Neural cell (in vitro differentiated cells): ENCODE measurements at regions not wholly inside any gene's neighbourhood (a gene's known extent, or its start where the extent isn't known, plus 50 kb on each side); places are given as distances from the start of the nearest gene placed in this dataset.

ENCODE experiments used
- EP300 ChIP-seq: fragments of 450-650 bp; conservative IDR thresholded peaks from 2 replicates; pipeline ENCODE4 v1.6.1; 2014; ENCODE audit warnings: antibody characterized with exemption, mild to moderate bottlenecking, moderate library complexity; ENCODE audit not compliant: poor library complexity, severe bottlenecking
- EZH2 ChIP-seq: fragments of 200-600, 300-800 bp; shearing (Covaris generic), sonication (generic); IDR thresholded peaks from 2 replicates; pipeline ENCODE4 v1.6.1; 2014; ENCODE audit warnings: antibody characterized with exemption, low read length, borderline replicate concordance, mild to moderate bottlenecking; ENCODE audit not compliant: insufficient read depth, poor library complexity, severe bottlenecking
- POLR2AphosphoS5 ChIP-seq: IDR thresholded peaks from 2 replicates; pipeline ENCODE4 v1.6.1; 2012
- RAD21 ChIP-seq: fragments of 450-650 bp; conservative IDR thresholded peaks from 2 replicates; pipeline ENCODE4 v1.6.1; 2014; ENCODE audit warnings: antibody characterized with exemption, mild to moderate bottlenecking, moderate library complexity
- SMC3 ChIP-seq: fragments of 450-650 bp; conservative IDR thresholded peaks from 2 replicates; pipeline ENCODE4 v1.6.1; 2014; ENCODE audit warnings: antibody characterized with exemption, mild to moderate bottlenecking, moderate library complexity; ENCODE audit not compliant: poor library complexity
- TAF1 ChIP-seq: IDR thresholded peaks from 2 replicates; pipeline ENCODE4 v1.6.1; 2012; ENCODE audit warnings: low read depth
- TF ChIP-seq, protein P1 (sequence below): fragments of 450-650 bp; IDR thresholded peaks from 2 replicates; pipeline ENCODE4 v1.5.1; 2014; ENCODE audit warnings: antibody characterized with exemption, mild to moderate bottlenecking, moderate library complexity; ENCODE audit not compliant: poor library complexity, severe bottlenecking
- TF ChIP-seq, protein P2 (sequence below): IDR thresholded peaks from 2 replicates; pipeline ENCODE4 v1.6.1; 2012; ENCODE audit warnings: borderline replicate concordance

- no peak for TF ChIP-seq TAF1
- TF ChIP-seq, protein P1, sequence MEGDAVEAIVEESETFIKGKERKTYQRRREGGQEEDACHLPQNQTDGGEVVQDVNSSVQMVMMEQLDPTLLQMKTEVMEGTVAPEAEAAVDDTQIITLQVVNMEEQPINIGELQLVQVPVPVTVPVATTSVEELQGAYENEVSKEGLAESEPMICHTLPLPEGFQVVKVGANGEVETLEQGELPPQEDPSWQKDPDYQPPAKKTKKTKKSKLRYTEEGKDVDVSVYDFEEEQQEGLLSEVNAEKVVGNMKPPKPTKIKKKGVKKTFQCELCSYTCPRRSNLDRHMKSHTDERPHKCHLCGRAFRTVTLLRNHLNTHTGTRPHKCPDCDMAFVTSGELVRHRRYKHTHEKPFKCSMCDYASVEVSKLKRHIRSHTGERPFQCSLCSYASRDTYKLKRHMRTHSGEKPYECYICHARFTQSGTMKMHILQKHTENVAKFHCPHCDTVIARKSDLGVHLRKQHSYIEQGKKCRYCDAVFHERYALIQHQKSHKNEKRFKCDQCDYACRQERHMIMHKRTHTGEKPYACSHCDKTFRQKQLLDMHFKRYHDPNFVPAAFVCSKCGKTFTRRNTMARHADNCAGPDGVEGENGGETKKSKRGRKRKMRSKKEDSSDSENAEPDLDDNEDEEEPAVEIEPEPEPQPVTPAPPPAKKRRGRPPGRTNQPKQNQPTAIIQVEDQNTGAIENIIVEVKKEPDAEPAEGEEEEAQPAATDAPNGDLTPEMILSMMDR = no peak
- TF ChIP-seq SMC3 = no peak
- TF ChIP-seq, protein P2, sequence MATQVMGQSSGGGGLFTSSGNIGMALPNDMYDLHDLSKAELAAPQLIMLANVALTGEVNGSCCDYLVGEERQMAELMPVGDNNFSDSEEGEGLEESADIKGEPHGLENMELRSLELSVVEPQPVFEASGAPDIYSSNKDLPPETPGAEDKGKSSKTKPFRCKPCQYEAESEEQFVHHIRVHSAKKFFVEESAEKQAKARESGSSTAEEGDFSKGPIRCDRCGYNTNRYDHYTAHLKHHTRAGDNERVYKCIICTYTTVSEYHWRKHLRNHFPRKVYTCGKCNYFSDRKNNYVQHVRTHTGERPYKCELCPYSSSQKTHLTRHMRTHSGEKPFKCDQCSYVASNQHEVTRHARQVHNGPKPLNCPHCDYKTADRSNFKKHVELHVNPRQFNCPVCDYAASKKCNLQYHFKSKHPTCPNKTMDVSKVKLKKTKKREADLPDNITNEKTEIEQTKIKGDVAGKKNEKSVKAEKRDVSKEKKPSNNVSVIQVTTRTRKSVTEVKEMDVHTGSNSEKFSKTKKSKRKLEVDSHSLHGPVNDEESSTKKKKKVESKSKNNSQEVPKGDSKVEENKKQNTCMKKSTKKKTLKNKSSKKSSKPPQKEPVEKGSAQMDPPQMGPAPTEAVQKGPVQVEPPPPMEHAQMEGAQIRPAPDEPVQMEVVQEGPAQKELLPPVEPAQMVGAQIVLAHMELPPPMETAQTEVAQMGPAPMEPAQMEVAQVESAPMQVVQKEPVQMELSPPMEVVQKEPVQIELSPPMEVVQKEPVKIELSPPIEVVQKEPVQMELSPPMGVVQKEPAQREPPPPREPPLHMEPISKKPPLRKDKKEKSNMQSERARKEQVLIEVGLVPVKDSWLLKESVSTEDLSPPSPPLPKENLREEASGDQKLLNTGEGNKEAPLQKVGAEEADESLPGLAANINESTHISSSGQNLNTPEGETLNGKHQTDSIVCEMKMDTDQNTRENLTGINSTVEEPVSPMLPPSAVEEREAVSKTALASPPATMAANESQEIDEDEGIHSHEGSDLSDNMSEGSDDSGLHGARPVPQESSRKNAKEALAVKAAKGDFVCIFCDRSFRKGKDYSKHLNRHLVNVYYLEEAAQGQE = no peak
- no peak for TF ChIP-seq EZH2
- TF ChIP-seq POLR2AphosphoS5 = no peak
- no peak for TF ChIP-seq EP300
- no peak for TF ChIP-seq RAD21
Observed at GRCh38 chr5:106940301-106940846, 730.4 kb downstream of the EFNA5 start.
